Thymus (tissue), 11 donors: ENCODE measurements at regions not wholly inside any gene's neighbourhood (a gene's known extent, or its start where the extent isn't known, plus 50 kb on each side); places are given as distances from the start of the nearest gene placed in this dataset.

Experiments
- DNase-seq, 9 donors: peaks; one replicate each; pipeline ENCODE4 v3.0.0-alpha.2; 2013; ENCODE audit warnings: low spot score in 9 of 9, low read depth in 6 of 9, missing footprints in 1 of 9
- H3K27ac ChIP-seq, 2 donors: one replicate each; pipeline ENCODE4 v1.5.1; 2013; ENCODE audit warnings: control low read depth in 1 of 2, low read depth in 1 of 2, low read length in 1 of 2, mild to moderate bottlenecking in 1 of 2, moderate library complexity in 1 of 2
- H3K27me3 ChIP-seq, 2 donors: one replicate each; pipeline ENCODE4 v1.5.1; 2013; ENCODE audit warnings: low read length in 1 of 2; ENCODE audit not compliant: control insufficient read depth in 2 of 2, insufficient read depth in 1 of 2
- H3K36me3 ChIP-seq, 2 donors: one replicate each; pipeline ENCODE4 v1.5.1; 2013; ENCODE audit warnings: low read length in 1 of 2, mild to moderate bottlenecking in 1 of 2, moderate library complexity in 1 of 2; ENCODE audit not compliant: control insufficient read depth in 2 of 2, insufficient read depth in 2 of 2
- H3K4me1 ChIP-seq, 2 donors: one replicate each; pipeline ENCODE4 v1.5.1; 2013; ENCODE audit warnings: low read length in 2 of 2; ENCODE audit not compliant: control insufficient read depth in 2 of 2, insufficient read depth in 2 of 2
- H3K4me3 ChIP-seq, 2 donors: one replicate each; pipeline ENCODE4 v1.5.1; 2013; ENCODE audit warnings: low read length in 2 of 2, control low read depth in 1 of 2, mild to moderate bottlenecking in 1 of 2
- H3K9me3 ChIP-seq, 2 donors: one replicate each; pipeline ENCODE4 v1.5.1; 2013; ENCODE audit warnings: low read length in 1 of 2, mild to moderate bottlenecking in 1 of 2; ENCODE audit not compliant: control insufficient read depth in 2 of 2, insufficient read depth in 1 of 2
- WGBS: extraction: QIAGEN DNeasy Blood & Tissue Kit; methylation state at CpG from one replicate; pipeline ENCODE4 v1.1.7; 2013; 5-methylcytosine and 5-hydroxymethylcytosine counted together
- donor health status: healthy.

GRCh38 chr5:56496581-56497063, 263.5 kb upstream of the ANKRD55 start:
- H3K4me3 ChIP-seq: no peak overlapping the region
- H3K4me1 ChIP-seq: no peaks in the 10 kb centered on the region
- DNase-seq: no peak
- no peaks in the 10 kb centered on the region for H3K9me3 ChIP-seq
- H3K36me3 ChIP-seq: no peaks in the 10 kb centered on the region
- no peaks in the 10 kb centered on the region for H3K27me3 ChIP-seq
- WGBS: 69% methylated on average over 5 of the region's 5 CpGs
- no peak overlapping the region for H3K27ac ChIP-seq

- DNase-seq: no peak
- Histone ChIP-seq H3K36me3 (no peaks in the 10 kb centered on the region), H3K4me1 (peaks cover 3% of the 10 kb centered on the region in 2 donors), H3K4me3 (no peak overlapping the region), H3K27me3 (no peaks in the 10 kb centered on the region), H3K9me3 (no peaks in the 10 kb centered on the region), H3K27ac (no peak overlapping the region)
- 52% methylated on average over 7 of the region's 7 CpGs for WGBS
Measured at GRCh38 chr5:56494300-56494731, 261.2 kb upstream of the ANKRD55 start.

GRCh38 chr5:56493766-56494165, 260.6 kb upstream of the ANKRD55 start:
- H3K4me1 ChIP-seq: peaks cover 3% of the 10 kb centered on the region in 2 donors
- 95% methylated on average over 7 of the region's 7 CpGs for WGBS

GRCh38 chr5:56493308-56493707, 260.2 kb upstream of the ANKRD55 start:
- Histone ChIP-seq H3K27me3 (no peaks in the 10 kb centered on the region), H3K4me1 (peaks cover 3% of the 10 kb centered on the region in 2 donors), H3K27ac (no peak overlapping the region), H3K36me3 (no peaks in the 10 kb centered on the region), H3K9me3 (peaks cover 0 to 3% of the 10 kb centered on the region in 2 donors), H3K4me3 (no peak overlapping the region)
- WGBS: 98% methylated on average over 6 of the region's 6 CpGs
- no peak for DNase-seq

More at GRCh38 chr5:56493766-56494165, 260.6 kb upstream of the ANKRD55 start:
- H3K27ac ChIP-seq: no peak overlapping the region
- H3K9me3 ChIP-seq: no peaks in the 10 kb centered on the region
- DNase-seq: no peak
- no peaks in the 10 kb centered on the region for H3K36me3 ChIP-seq
- no peak overlapping the region for H3K4me3 ChIP-seq
- H3K27me3 ChIP-seq: no peaks in the 10 kb centered on the region

- no peaks in the 10 kb centered on the region for H3K27me3 ChIP-seq
- DNase-seq: no peak
- peaks cover 3% of the 10 kb centered on the region in 2 donors for H3K4me1 ChIP-seq
- WGBS: 97% methylated on average over 5 of the region's 5 CpGs
- no peak overlapping the region for H3K27ac ChIP-seq
- H3K4me3 ChIP-seq: no peak overlapping the region
- H3K36me3 ChIP-seq: no peaks in the 10 kb centered on the region
- H3K9me3 ChIP-seq: peaks cover 0 to 5% of the 10 kb centered on the region in 2 donors
Measured at GRCh38 chr5:56492812-56493211, 259.7 kb upstream of the ANKRD55 start.

GRCh38 chr5:56490971-56491468, 257.9 kb upstream of the ANKRD55 start:
- 82% methylated on average over 9 of the region's 9 CpGs for WGBS
- no peaks in the 10 kb centered on the region for H3K27me3 ChIP-seq
- DNase-seq: peak in 3 of 9 donors; percentile 24 to 59 (median 25)
- H3K4me1 ChIP-seq: peaks cover 3% of the 10 kb centered on the region in 2 donors
- peaks cover 0 to 10% of the 10 kb centered on the region in 2 donors for H3K9me3 ChIP-seq
- H3K36me3 ChIP-seq: no peaks in the 10 kb centered on the region
- peak overlapping the region; percentile 53 to 78 for H3K27ac ChIP-seq
- no peak overlapping the region for H3K4me3 ChIP-seq

- DNase-seq: no peak
- peaks cover 3% of the 10 kb centered on the region in 2 donors for H3K4me1 ChIP-seq
Measured at GRCh38 chr5:56489272-56489671, 256.1 kb upstream of the ANKRD55 start.

GRCh38 chr5:56487528-56488115, 254.5 kb upstream of the ANKRD55 start:
- no peaks in the 10 kb centered on the region for H3K27me3 ChIP-seq
- 97% methylated on average over 25 of the region's 25 CpGs for WGBS
- H3K27ac ChIP-seq: no peak overlapping the region
- no peak for DNase-seq
- no peaks in the 10 kb centered on the region for H3K36me3 ChIP-seq
- peaks cover 3% of the 10 kb centered on the region in 2 donors for H3K4me1 ChIP-seq
- H3K9me3 ChIP-seq: peaks cover 0 to 10% of the 10 kb centered on the region in 2 donors
- H3K4me3 ChIP-seq: no peak overlapping the region

More at GRCh38 chr5:56489272-56489671, 256.1 kb upstream of the ANKRD55 start:
- Histone ChIP-seq H3K36me3 (no peaks in the 10 kb centered on the region), H3K27ac (no peak overlapping the region), H3K4me3 (no peak overlapping the region), H3K27me3 (no peaks in the 10 kb centered on the region), H3K9me3 (peaks cover 0 to 10% of the 10 kb centered on the region in 2 donors)
- 90% methylated on average over 4 of the region's 4 CpGs for WGBS

GRCh38 chr5:56482363-56482762, 249.2 kb upstream of the ANKRD55 start:
- Histone ChIP-seq H3K4me1 (peaks cover 5 to 23% of the 10 kb centered on the region in 2 donors), H3K27ac (no peak overlapping the region), H3K36me3 (no peaks in the 10 kb centered on the region), H3K27me3 (peaks cover 11 to 31% of the 10 kb centered on the region in 2 donors), H3K4me3 (no peak overlapping the region), H3K9me3 (peaks cover 0 to under 1% of the 10 kb centered on the region in 2 donors)
- no peak for DNase-seq
- 57% methylated on average over 3 of the region's 3 CpGs for WGBS
